A673 (cell line): ENCODE measurements at regions not wholly inside any gene's neighbourhood (a gene's known extent, or its start where the extent isn't known, plus 50 kb on each side); places are given as distances from the start of the nearest gene placed in this dataset.

Source experiments
- EZH2 ChIP-seq: fragments of 200-600 bp; sonication (generic); IDR thresholded peaks from 2 replicates; pipeline ENCODE4 v1.6.1; 2017; ENCODE audit warnings: borderline replicate concordance, low read depth, mild to moderate bottlenecking, mixed read lengths, antibody characterized with exemption, low read length; ENCODE audit not compliant: poor library complexity, severe bottlenecking
- TF ChIP-seq, protein P1 (sequence below): fragments of 300-800, 200-600 bp; sonication (generic); conservative IDR thresholded peaks from 2 replicates; pipeline ENCODE4 v1.5.1; 2017; ENCODE audit warnings: low read depth, mild to moderate bottlenecking, antibody characterized with exemption, low read length, moderate library complexity, mixed read lengths

DNA sequence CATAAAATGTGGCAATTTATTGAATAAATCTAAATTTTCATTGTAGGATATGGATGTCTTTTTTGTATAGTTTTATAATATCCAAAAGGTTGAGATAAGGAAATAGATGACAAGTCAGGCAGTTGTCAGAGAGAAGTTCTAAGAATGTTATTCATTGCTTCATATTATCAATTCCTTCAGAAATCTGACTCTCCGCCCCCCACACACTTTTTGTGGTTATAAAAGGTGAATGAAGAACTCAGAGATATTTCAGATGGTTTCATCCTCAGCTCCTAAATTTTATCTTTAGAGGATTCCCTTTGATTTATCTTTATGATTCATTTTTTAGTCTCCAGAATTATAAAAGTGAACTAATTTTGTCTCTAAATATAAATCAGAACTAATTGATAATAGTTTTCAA, 136.1 kb upstream of the NOX3 start:
- TF ChIP-seq, protein P1, sequence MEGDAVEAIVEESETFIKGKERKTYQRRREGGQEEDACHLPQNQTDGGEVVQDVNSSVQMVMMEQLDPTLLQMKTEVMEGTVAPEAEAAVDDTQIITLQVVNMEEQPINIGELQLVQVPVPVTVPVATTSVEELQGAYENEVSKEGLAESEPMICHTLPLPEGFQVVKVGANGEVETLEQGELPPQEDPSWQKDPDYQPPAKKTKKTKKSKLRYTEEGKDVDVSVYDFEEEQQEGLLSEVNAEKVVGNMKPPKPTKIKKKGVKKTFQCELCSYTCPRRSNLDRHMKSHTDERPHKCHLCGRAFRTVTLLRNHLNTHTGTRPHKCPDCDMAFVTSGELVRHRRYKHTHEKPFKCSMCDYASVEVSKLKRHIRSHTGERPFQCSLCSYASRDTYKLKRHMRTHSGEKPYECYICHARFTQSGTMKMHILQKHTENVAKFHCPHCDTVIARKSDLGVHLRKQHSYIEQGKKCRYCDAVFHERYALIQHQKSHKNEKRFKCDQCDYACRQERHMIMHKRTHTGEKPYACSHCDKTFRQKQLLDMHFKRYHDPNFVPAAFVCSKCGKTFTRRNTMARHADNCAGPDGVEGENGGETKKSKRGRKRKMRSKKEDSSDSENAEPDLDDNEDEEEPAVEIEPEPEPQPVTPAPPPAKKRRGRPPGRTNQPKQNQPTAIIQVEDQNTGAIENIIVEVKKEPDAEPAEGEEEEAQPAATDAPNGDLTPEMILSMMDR = no peak
- no peak for TF ChIP-seq EZH2
